Nephron progenitor cell (in vitro differentiated cells): ENCODE measurements at regions not wholly inside any gene's neighbourhood (a gene's known extent, or its start where the extent isn't known, plus 50 kb on each side); places are given as distances from the start of the nearest gene placed in this dataset.
A peak's percentile ranks its signal among the peaks of the same experiment; 100 is the strongest.

ENCODE experiments used
- DNase-seq: peaks from one replicate; pipeline ENCODE4 v3.0.0; 2021
- H3K27ac Mint-ChIP-seq: 2 replicates; pipeline ENCODE4 v1.8.0; 2021; ENCODE audit warnings: mild to moderate bottlenecking, moderate library complexity, mixed read lengths
- H3K27me3 Mint-ChIP-seq: 2 replicates; pipeline ENCODE4 v1.8.0; 2021; ENCODE audit warnings: mild to moderate bottlenecking, low read depth, mixed read lengths; ENCODE audit not compliant: poor library complexity
- H3K36me3 Mint-ChIP-seq: 2 replicates; pipeline ENCODE4 v1.8.0; 2021; ENCODE audit warnings: low read depth, mixed read lengths
- H3K4me1 Mint-ChIP-seq: 2 replicates; pipeline ENCODE4 v1.8.0; 2021; ENCODE audit warnings: mixed read lengths
- H3K4me3 Mint-ChIP-seq: 2 replicates; pipeline ENCODE4 v1.8.0; 2021; ENCODE audit warnings: mild to moderate bottlenecking, moderate library complexity, mixed read lengths
- H3K9me3 Mint-ChIP-seq: 2 replicates; pipeline ENCODE4 v1.8.0; 2021; ENCODE audit warnings: mild to moderate bottlenecking, moderate library complexity, mixed read lengths
- TF ChIP-seq, protein P1 (sequence below): fragments of 200-600 bp; sonication (generic); IDR thresholded peaks from 2 replicates; pipeline ENCODE4 v1.5.0; 2021; ENCODE audit warnings: antibody characterized with exemption

DNA sequence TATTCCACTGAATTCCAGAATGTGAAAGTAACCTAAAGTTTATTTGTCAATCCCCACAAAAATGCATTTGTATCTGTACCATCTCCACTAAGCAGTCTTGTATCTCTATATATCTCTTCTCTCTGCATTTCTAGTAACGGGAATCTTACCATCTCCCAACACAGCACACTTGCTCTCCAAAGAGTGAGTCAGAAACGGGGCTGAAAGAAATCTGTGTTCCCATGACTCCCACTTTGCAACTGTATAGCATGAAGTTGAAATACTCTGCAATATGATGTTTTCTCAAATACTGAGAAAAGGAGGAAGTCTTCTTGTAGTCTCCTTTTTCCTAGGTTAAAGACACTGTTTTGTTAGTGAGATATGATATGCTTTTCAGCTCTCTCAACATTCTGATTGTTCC, 848.8 kb upstream of the ACO1 start:
- TF ChIP-seq, protein P1, sequence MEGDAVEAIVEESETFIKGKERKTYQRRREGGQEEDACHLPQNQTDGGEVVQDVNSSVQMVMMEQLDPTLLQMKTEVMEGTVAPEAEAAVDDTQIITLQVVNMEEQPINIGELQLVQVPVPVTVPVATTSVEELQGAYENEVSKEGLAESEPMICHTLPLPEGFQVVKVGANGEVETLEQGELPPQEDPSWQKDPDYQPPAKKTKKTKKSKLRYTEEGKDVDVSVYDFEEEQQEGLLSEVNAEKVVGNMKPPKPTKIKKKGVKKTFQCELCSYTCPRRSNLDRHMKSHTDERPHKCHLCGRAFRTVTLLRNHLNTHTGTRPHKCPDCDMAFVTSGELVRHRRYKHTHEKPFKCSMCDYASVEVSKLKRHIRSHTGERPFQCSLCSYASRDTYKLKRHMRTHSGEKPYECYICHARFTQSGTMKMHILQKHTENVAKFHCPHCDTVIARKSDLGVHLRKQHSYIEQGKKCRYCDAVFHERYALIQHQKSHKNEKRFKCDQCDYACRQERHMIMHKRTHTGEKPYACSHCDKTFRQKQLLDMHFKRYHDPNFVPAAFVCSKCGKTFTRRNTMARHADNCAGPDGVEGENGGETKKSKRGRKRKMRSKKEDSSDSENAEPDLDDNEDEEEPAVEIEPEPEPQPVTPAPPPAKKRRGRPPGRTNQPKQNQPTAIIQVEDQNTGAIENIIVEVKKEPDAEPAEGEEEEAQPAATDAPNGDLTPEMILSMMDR: no peak
- Mint-ChIP-seq H3K4me1 (no peaks in the 10 kb centered on the region), H3K9me3 (no peaks in the 10 kb centered on the region), H3K36me3 (no peaks in the 10 kb centered on the region), H3K4me3 (no peak overlapping the region), H3K27ac (no peak overlapping the region), H3K27me3 (no peaks in the 10 kb centered on the region)
- no peak for DNase-seq

DNA sequence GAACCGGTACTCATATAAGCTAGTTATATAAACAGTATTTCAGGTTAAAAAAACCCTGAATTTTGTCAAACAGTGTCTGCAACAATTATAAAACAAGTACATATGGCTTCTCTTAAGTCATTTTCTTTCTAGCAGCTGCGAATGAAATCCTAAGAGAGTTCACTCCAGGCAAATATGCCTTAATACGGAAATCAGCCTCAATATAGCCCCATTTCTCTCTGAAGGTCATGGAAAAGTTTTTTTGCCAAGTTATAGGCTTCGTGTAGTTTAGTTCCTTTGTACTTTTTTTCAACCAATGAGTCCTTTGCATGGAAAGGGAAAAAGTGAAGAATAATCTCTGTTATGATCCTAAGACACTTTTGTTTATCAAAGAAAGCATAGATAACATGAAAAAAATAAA, 848.0 kb upstream of the ACO1 start:
- Mint-ChIP-seq H3K27me3 (no peaks in the 10 kb centered on the region), H3K36me3 (no peaks in the 10 kb centered on the region), H3K4me1 (peaks cover 2% of the 10 kb centered on the region), H3K27ac (no peak overlapping the region), H3K9me3 (no peaks in the 10 kb centered on the region), H3K4me3 (no peak overlapping the region)
- TF ChIP-seq, protein P1: no peak
- no peak for DNase-seq

DNA sequence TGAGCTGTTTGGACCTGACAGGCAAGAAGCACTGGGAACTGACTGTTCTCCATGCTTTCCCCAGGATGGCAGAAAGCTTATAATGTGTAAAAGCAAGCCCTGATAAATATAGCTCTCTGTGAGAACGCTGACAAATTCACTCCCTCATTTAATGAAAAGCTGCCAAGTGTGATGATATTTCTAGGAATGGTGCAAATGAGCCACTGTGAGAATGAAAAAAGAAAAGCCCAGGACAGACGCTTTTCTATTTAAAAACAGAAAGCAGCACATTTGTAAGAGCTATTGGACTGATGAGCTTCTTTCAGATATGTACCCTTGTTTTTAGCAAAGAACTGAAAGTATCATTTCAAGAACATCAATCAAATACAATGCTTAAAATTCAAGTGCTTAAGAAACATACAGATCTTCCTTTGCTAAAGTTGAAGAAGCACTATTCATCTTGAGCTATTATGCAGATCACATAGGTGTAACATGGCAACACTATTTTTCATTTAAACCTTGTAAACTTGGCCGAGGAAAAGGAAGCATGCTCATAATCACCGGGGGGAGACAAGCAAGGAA, 842.6 kb upstream of the ACO1 start:
- TF ChIP-seq, protein P1: no peak
- no peaks in the 10 kb centered on the region for H3K9me3 Mint-ChIP-seq
- peaks cover 16% of the 10 kb centered on the region for H3K4me1 Mint-ChIP-seq
- H3K4me3 Mint-ChIP-seq: no peak overlapping the region
- H3K27ac Mint-ChIP-seq: peak overlapping the region; percentile 83
- no peaks in the 10 kb centered on the region for H3K27me3 Mint-ChIP-seq
- DNase-seq: no peak
- no peaks in the 10 kb centered on the region for H3K36me3 Mint-ChIP-seq

DNA sequence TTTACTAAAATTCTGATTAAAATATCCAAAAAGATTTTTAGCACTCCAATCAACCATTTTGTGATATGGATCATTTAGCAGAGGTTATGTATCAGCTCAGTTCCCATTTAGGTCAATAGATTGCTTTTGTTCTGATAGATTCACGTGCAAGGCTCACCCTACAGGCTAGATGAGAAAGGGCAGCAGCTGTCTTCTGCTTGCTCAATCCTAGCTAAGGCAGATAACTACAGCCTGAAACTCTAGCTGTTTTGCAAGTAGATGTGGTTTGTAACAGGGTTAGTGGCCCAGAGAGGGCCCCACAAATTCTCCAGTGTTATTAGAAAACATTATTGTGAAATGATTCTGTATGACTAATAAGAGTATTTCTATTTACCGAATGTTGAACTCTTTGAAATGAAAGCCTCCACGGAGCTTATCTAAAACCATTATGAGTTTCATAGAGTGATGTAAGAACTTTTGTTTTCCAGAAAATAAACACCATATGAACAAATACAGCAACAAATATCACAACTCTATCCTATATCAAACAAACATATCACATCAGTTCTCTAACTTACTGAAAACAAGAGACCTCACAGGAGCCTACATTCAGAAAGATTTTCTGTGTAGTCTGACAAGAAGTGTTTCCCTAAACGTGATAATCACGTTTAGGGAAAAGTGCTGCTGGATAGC, 841.9 kb upstream of the ACO1 start:
- Mint-ChIP-seq H3K9me3 (no peaks in the 10 kb centered on the region), H3K4me3 (no peak overlapping the region), H3K36me3 (no peaks in the 10 kb centered on the region), H3K27me3 (no peaks in the 10 kb centered on the region), H3K4me1 (peaks cover 16% of the 10 kb centered on the region), H3K27ac (peak overlapping the region; percentile 11)
- TF ChIP-seq, protein P1: peak; percentile 50
- peak; percentile 12 for DNase-seq

DNA sequence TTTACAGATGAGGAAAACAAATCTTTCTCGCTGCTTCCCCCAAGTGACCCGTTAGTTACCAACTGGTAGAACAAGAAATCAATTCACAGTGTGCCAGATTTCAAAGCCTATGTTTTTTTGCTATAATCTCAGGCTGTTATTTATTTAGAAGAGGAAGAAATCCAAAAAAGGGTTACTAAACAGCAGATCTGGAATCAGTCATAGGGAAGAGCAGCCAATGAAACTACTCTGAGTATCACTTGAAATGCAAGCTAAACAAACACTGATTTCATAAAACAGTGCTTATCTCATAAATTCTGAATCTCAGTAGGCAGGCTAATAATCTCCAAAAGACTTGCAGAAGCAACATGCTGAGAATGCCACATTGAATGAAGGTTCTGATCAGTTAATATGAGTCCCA, 829.5 kb upstream of the ACO1 start:
- TF ChIP-seq, protein P1: no peak
- H3K27ac Mint-ChIP-seq: no peak overlapping the region

More for the DNA sequence above, 829.5 kb upstream of the ACO1 start:
- H3K27me3 Mint-ChIP-seq: no peaks in the 10 kb centered on the region
- no peaks in the 10 kb centered on the region for H3K9me3 Mint-ChIP-seq
- H3K36me3 Mint-ChIP-seq: no peaks in the 10 kb centered on the region
- DNase-seq: no peak
- H3K4me3 Mint-ChIP-seq: no peak overlapping the region
- H3K4me1 Mint-ChIP-seq: no peaks in the 10 kb centered on the region
